ENCODE measurements at regions not wholly inside any gene's neighbourhood (a gene's known extent, or its start where the extent isn't known, plus 50 kb on each side); places are given as distances from the start of the nearest gene placed in this dataset.
"Not testable (repeated sequence)": the region's sequence is repeated elsewhere in the genome, so short reads cannot be mapped to it uniquely, and the experiment has no call there.

DNA sequence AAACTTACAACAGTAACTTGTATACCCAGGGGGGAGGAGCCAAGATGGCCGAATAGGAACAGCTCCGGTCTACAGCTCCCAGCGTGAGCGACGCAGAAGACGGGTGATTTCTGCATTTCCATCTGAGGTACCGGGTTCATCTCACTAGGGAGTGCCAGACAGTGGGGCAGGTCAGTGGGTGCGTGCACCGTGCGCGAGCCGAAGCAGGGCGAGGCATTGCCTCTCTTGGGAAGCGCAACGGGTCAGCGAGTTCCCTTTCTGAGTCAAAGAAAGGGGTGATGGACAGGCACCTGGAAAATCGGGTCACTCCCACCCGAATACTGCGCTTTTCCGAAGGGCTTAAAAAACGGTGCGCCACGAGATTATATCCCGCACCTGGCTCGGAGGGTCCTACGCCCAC lies 278.8 kb downstream of the FAM47B start:
- DNase-seq (ENCODE audit: low spot score): not testable (repeated sequence)

GRCh38 chrX:35244088-35244741 lies 301.6 kb downstream of the FAM47B start:
- DNase-seq (ENCODE audit: low spot score): no peak

DNA sequence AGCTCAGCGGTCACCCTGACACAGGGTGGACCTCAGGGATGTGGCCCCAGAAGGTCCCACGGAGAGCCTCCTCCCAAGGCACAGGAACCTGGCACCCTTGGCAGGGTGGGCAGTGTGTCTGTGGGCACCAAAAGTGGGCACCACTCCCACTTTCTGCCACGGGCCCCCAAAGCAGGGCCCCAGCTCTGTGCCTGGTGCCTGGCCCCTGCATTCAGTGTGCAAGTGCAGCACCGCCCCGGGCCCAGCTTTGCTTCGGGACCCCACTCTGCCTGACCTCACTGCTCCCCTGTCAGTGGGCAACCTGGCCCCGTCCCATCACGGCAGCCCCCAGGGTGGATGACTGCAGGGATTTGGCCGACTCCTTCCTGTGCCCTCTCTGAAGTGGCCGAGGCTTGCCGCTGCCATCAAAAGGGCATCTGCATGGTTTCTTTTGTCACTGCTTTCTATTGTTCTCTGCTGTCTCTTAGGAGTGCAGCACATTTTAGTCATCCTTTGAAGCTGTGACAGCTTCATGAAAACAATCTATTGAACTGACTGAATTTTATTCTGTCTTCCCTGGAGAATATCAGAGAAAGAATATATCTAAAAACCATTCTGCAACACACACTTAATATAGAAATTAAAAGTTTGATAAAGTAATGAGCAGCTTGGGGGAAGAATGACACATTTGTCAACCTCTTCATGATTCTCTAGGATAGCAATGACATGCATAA lies 302.4 kb downstream of the FAM47B start:
- no peak for DNase-seq (ENCODE audit: low spot score)

GRCh38 chrX:35251226-35251625 lies 308.6 kb downstream of the FAM47B start:
- DNase-seq (ENCODE audit: low spot score): no peak

- DNase-seq (ENCODE audit: low spot score): no peak
Observed at GRCh38 chrX:35276115-35276514, 333.5 kb downstream of the FAM47B start.

DNA sequence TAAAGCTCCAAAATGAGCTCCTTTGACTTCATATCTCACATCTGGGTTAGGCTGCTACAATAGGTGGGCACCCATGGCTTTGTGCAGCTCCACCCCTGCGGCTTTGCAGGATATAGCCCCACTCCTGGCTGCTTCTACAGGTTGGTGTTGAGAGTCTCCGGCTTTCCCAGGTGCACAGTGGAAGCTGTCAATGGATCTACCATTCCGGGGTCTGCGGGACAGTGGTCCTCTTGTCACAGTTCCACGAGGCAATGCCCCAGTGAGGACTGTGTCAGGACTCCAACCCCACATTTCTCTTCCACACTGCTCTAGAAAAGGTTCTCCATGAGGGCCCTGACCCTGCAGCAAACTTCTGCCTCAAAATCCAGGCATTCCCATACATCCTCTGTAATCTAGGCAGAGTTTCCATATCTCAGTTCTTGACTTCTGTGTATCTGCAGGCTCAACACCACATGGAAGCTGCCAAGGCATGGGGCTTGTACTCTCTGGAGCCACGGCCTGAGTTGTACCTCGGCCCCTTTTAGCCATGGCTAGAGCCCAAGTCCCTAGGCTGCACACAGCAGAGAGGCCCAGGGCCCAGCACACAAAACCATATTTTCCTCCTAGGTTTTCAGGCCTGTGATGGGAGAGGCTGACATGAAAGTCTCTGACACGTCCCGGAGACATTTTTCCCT lies 342.8 kb downstream of the FAM47B start:
- no peak for DNase-seq (ENCODE audit: low spot score)

- no peak for DNase-seq (ENCODE audit: low spot score)
Observed at GRCh38 chrX:35288657-35289056, 346.1 kb downstream of the FAM47B start.

DNA sequence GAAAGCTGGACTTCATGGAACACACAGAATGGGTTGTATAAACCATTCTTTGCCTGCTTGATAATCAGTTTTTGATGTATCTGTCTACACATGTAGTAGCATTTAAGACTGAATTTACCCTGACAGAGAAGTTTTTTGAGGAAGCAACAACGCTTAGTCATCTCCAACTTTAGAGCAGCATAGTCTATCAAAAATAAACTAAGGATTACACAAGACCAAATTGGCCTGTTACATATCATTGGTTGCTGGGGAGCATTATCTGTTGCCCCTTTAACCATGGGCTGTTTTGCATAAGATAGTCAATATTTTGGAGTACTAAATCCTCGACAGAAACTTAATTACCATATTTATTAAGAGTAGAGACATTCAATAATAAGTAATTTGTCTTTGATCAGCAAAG lies 347.4 kb downstream of the FAM47B start:
- no peak for DNase-seq (ENCODE audit: low spot score)

- DNase-seq (ENCODE audit: low spot score): no peak
Observed at GRCh38 chrX:35291013-35291412, 348.4 kb downstream of the FAM47B start.

- DNase-seq (ENCODE audit: low spot score): no peak
Observed at GRCh38 chrX:35292522-35292921, 349.9 kb downstream of the FAM47B start.

DNA sequence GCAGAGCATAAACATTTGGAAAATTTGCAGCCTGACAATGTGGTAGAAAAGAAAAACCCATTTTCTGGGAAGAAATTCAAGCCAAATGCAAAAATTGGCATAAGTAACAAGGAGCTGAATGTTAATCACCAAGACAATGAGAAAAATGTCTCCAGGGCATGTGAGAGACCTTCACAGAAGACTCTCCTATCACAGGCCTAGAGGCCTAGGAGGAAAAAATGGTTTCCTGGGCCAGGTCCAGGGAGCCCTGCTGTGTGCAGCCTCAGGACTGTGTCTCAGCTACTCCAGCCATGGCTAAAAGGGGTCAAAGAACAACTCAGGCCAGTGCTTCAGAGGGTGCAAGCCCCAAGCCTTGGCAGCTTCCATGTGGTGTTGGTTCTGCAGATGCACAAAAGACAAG lies 362.4 kb downstream of the FAM47B start:
- DNase-seq (ENCODE audit: low spot score): not testable (repeated sequence)

DNA sequence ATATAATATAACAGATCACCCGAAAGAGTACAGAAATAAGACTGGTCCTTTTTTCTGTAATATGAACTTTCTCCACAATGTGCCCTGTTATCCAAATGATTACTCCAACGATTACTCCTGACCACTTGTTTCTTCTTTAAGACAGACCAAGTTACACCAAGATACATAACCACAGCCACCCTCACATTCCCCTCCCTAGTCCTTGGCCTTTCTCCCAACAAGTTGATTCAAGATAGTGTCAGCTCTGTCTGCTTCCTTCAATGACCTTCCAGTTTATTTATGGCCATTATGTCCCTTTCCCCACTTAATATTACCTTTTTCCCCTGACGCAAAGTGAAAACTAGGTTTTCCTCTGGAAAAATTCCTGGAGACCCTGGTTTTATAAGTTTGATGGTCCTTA lies 397.2 kb downstream of the FAM47B start:
- no peak for DNase-seq (ENCODE audit: low spot score)

- no peak for DNase-seq (ENCODE audit: low spot score)
Observed at GRCh38 chrX:35340465-35340864, 397.9 kb downstream of the FAM47B start.

- DNase-seq (ENCODE audit: low spot score): no peak
Observed at GRCh38 chrX:35351212-35351611, 408.6 kb downstream of the FAM47B start.

DNA sequence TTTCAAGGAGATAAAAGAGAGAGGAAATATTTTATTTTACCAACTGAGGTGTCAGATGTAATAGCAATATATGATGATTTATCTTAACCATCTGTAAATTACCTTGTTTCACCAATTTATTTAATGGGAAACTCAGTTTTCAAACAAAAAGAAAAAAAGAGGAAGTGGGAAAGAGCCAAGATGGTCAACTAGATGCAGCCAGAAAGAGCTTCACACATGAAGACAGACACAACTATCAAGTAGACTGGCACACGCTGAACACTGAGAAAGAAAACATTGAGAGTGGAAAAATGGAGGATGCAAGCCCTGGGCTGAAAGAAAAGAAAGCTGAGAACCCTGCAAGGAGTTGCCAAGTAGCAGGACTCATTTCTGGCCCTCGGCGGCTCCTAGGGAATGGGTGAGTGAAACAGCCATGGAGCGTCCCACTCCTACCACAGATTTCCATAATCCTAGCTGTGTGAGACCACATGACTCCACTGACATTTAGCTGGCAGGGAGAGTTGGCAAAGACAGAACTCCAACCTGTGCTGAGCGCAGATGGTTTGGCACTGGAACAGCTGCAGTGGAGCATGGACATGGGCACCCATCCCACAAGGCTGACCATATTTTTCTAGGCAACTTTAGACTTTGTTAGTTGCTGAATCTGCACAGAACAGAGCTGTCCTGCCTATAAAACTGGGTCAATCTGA lies 409.3 kb downstream of the FAM47B start:
- no peak for DNase-seq (ENCODE audit: low spot score)

GRCh38 chrX:35357656-35358055 lies 415.1 kb downstream of the FAM47B start:
- DNase-seq (ENCODE audit: low spot score): no peak

DNA sequence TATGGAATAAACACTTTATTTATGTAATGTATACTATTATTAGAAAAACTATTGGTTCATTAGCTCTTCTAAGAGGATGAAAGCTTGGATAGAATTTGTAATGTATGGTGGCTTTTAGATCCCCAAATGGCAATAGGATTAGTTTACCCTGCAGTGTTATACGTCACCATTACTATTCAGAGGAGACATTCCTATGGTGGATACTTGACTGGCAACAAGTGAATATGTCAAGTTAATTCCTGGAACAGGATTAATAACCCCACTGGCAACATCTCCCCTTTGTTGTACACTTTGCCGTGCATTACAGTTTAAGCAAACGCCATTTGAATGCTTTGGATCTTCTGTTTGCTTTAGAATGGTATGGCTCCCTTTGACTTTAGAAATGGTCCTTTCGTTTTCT lies 420.3 kb downstream of the FAM47B start:
- no peak for DNase-seq (ENCODE audit: low spot score)

DNA sequence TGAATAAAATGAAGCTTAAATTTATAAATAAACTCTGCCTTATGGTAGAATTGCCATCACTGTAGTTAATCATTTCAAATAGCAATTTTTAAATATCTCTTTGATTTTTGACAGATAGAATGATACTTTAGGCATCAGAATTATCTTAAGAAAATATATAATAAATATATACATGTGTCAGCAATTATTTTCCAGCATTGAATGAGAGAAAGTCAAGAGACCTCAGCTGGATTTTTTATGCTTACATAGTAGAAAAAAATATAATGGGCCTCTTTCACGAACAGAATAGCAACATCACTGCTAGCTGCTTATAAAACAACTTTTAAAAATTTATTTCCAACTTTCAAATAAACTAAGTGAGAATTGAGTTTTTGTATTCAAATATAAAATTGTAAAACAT lies 424.0 kb upstream of the MAGEB16 start:
- DNase-seq (ENCODE audit: low spot score): no peak

DNA sequence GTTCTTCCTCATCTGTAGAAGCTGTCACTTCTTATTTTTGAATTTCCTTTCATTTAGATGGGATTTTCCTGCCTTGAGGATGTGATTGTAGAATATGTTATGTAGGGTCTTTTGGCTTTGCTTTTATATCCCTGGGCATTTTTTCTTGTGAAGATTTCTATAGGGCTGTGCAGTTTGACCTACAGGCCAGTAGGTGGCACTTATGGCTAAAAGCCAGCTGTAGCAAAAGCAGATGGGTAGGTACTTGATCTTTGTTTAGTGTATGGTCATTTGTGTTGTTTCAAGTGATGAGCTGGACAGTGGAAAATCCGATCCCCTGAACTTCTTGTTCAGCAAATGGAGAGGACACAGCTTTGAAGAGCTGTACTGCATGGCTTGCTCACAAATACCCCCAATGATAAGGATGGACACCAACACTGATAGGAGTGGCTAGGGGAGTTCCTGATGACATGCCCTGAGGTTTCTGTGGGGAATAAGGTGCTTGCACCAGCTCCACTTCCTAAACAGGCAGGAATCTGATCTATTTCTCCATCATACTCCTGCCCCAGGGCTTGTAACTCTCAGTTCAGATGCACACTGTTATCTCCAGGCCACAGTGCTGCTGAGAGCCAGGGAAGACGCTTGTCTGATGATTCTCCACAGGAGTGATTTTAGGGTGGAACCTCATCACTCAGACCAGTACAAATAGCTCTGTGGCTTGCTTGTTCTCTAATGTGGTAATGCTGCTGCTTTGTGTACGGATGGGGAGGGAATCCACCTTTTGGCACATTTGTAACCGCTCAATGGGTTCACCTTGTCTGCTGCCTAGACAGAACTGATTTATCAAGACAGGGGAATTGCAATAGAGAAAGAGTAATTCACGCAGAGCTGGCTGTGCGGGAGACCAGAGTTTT lies 417.1 kb upstream of the MAGEB16 start:
- DNase-seq (ENCODE audit: low spot score): peak; percentile 64

- DNase-seq (ENCODE audit: low spot score): not testable (repeated sequence)
Observed at GRCh38 chrX:35381709-35382108, 416.4 kb upstream of the MAGEB16 start.

DNA sequence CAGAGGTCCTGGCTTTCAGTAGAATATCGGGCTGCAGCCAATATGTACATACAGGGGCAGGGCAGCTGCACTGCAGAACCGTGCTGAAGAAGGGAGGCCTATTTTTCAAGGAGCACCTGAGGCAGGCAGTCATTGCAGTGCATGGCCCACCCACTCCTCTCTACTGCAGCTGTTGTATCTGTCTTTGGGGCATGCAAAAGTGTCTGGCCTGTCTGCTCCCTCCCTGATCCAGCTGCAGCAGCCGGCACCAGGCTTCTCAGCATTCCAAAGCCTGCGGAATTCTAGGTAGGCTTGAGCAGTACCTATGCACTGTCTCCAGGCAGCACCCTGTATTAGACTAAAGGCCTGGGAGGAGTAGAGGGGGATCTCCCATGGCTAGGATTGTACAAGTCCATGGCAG lies 415.2 kb upstream of the MAGEB16 start:
- no peak for DNase-seq (ENCODE audit: low spot score)

DNA sequence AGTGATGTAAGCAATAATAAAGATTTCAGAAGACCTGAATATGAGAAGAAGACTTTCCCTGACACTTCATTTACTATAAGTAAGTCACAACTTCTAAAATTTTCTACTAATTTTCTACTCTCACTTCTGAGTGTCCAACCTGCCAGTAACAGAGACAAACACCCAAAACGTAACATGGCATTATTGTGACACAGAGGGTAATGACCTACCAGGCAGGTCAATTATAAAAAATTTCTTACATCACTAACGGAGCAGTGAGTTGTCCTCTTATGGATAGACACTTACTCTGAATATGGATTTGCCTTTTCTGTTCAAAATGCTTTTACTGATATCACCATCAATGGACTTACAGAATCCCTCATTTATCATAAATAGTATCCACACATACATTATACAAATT lies 405.9 kb upstream of the MAGEB16 start:
- DNase-seq (ENCODE audit: low spot score): no peak

All from RKO (cell line).